ENCODE measurements at regions not wholly inside any gene's neighbourhood (a gene's known extent, or its start where the extent isn't known, plus 50 kb on each side); places are given as distances from the start of the nearest gene placed in this dataset.
A peak's percentile ranks its signal among the peaks of the same experiment; 100 is the strongest.

DNA sequence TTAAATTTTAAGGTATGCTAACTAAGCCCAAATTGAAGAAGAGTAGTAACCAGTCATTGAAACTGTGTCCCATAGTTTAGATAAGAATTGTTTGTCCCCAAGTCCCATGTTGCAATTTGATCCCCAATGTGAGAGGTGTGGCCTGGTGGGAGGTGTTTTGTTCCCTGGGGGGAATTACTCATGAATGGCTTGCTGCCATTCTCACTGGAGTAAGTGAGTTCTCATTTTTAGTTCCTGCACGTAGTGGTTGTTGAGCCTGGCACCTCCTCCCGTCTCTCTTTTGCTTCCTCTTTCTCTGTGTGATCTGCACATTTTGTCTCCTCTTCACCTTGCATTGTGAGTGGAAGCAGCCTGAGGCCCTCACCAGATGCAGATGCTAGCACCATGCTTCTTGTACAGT, 1271.0 kb downstream of the NSUN3 start:
- H3K27me3 Mint-ChIP-seq (ENCODE audit: low read depth): no peaks in the 10 kb centered on the region
- H3K4me1 Mint-ChIP-seq (ENCODE audit: low read depth): peaks cover 10% of the 10 kb centered on the region
- peaks cover 3% of the 10 kb centered on the region for H3K9me3 Mint-ChIP-seq (ENCODE audit: low read depth)
- no peak overlapping the region for H3K27ac Mint-ChIP-seq (ENCODE audit: unreplicated experiment)
- TF ChIP-seq, protein P1, sequence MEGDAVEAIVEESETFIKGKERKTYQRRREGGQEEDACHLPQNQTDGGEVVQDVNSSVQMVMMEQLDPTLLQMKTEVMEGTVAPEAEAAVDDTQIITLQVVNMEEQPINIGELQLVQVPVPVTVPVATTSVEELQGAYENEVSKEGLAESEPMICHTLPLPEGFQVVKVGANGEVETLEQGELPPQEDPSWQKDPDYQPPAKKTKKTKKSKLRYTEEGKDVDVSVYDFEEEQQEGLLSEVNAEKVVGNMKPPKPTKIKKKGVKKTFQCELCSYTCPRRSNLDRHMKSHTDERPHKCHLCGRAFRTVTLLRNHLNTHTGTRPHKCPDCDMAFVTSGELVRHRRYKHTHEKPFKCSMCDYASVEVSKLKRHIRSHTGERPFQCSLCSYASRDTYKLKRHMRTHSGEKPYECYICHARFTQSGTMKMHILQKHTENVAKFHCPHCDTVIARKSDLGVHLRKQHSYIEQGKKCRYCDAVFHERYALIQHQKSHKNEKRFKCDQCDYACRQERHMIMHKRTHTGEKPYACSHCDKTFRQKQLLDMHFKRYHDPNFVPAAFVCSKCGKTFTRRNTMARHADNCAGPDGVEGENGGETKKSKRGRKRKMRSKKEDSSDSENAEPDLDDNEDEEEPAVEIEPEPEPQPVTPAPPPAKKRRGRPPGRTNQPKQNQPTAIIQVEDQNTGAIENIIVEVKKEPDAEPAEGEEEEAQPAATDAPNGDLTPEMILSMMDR (IDR thresholded peaks at IDR 0.05): no peak
- no peak overlapping the region for H3K4me3 Mint-ChIP-seq (ENCODE audit: unreplicated experiment)
- no peaks in the 10 kb centered on the region for H3K36me3 Mint-ChIP-seq (ENCODE audit: low read depth)
- no peak for DNase-seq (ENCODE audit: low spot score)

DNA sequence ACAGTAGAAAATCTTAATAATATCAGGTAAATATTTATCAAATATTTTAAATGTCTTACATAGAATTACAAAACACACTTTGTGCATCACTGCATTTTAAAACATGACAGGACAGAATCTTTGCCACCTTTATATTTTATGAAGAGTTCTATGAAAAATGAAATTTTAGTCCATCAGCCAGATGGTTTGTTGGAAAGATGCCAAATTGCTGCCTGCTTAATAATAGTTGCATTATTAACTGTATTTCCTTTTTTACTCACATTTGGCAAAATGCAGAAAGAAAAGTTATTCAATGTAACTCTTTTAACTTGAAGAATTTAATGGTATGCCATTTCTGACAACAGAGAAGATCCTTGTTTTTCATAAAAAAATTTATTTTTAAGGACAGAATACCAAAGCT, 1271.6 kb downstream of the NSUN3 start:
- no peak for DNase-seq (ENCODE audit: low spot score)
- H3K4me1 Mint-ChIP-seq (ENCODE audit: low read depth): peaks cover 10% of the 10 kb centered on the region
- TF ChIP-seq, protein P1 (IDR thresholded peaks at IDR 0.05): no peak
- no peak overlapping the region for H3K4me3 Mint-ChIP-seq (ENCODE audit: unreplicated experiment)
- H3K27me3 Mint-ChIP-seq (ENCODE audit: low read depth): no peaks in the 10 kb centered on the region
- no peaks in the 10 kb centered on the region for H3K36me3 Mint-ChIP-seq (ENCODE audit: low read depth)
- H3K9me3 Mint-ChIP-seq (ENCODE audit: low read depth): peaks cover 3% of the 10 kb centered on the region
- H3K27ac Mint-ChIP-seq (ENCODE audit: unreplicated experiment): no peak overlapping the region

DNA sequence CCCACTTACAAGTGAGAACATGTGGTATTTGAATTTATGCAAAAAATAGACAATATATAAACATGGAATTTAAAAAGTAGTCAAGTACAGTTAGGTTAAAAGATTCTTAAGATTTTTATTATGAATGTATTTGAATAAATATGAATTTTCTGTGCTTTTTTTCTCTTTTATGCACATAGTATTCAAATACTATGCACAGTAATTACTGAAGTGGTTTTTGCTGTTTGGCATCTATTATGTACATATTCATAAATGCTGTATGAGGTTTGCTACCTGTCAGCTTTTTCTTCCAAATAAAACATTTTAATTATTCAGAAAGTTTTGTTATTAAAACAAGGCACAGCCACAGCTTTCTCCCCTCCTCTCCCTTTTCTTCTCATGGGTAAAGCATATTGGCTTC, 1272.7 kb downstream of the NSUN3 start:
- H3K9me3 Mint-ChIP-seq (ENCODE audit: low read depth): peaks cover 3% of the 10 kb centered on the region
- H3K36me3 Mint-ChIP-seq (ENCODE audit: low read depth): no peaks in the 10 kb centered on the region
- H3K27ac Mint-ChIP-seq (ENCODE audit: unreplicated experiment): no peak overlapping the region
- peaks cover 10% of the 10 kb centered on the region for H3K4me1 Mint-ChIP-seq (ENCODE audit: low read depth)
- no peaks in the 10 kb centered on the region for H3K27me3 Mint-ChIP-seq (ENCODE audit: low read depth)
- TF ChIP-seq, protein P1 (IDR thresholded peaks at IDR 0.05): no peak
- DNase-seq (ENCODE audit: low spot score): no peak
- H3K4me3 Mint-ChIP-seq (ENCODE audit: unreplicated experiment): no peak overlapping the region

DNA sequence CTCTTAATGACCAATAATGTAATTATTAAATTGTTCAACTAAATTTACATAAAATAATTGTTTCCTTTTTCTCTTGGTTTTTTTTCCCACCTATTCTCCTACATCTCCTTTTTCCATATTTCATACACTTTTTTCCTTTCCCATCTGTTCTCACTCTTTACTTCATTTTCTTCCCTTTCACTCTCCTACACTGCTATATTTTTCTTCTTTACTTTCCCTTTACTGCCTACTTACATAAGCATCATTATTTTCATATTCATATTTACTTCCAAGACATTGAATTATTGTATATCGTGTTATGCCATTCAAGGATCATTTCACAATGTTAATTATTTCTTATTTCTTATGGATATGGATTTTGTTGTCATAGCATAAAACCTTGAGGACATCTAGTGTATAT, 1275.6 kb downstream of the NSUN3 start:
- no peaks in the 10 kb centered on the region for H3K27me3 Mint-ChIP-seq (ENCODE audit: low read depth)
- H3K36me3 Mint-ChIP-seq (ENCODE audit: low read depth): no peaks in the 10 kb centered on the region
- TF ChIP-seq, protein P1 (IDR thresholded peaks at IDR 0.05): peak; percentile 23
- peaks cover 4% of the 10 kb centered on the region for H3K4me1 Mint-ChIP-seq (ENCODE audit: low read depth)
- no peak for DNase-seq (ENCODE audit: low spot score)
- H3K4me3 Mint-ChIP-seq (ENCODE audit: unreplicated experiment): no peak overlapping the region
- H3K27ac Mint-ChIP-seq (ENCODE audit: unreplicated experiment): no peak overlapping the region
- H3K9me3 Mint-ChIP-seq (ENCODE audit: low read depth): peaks cover 3% of the 10 kb centered on the region

DNA sequence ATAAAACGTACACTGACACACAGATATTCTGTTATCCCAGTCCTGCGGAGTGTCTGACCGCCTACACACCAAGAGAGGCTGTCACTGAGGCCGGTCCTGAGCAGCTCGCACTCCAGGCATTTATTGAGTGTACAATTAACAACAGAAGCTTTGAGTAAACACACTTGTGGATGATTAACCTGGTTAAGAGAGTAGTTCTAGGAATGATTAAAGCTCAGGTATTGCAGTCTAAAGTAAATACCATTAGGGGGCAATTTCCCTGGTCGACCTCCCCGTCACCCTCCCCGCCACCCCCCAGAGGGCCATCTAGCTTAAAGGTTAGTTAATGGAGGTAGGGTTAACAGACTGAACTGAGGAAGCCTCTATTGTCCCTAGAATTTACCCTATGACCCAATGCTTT, 1278.5 kb downstream of the NSUN3 start:
- no peaks in the 10 kb centered on the region for H3K27me3 Mint-ChIP-seq (ENCODE audit: low read depth)
- no peaks in the 10 kb centered on the region for H3K4me1 Mint-ChIP-seq (ENCODE audit: low read depth)
- H3K9me3 Mint-ChIP-seq (ENCODE audit: low read depth): no peaks in the 10 kb centered on the region
- H3K4me3 Mint-ChIP-seq (ENCODE audit: unreplicated experiment): no peak overlapping the region
- TF ChIP-seq, protein P1 (IDR thresholded peaks at IDR 0.05): no peak
- no peak for DNase-seq (ENCODE audit: low spot score)
- no peaks in the 10 kb centered on the region for H3K36me3 Mint-ChIP-seq (ENCODE audit: low read depth)
- H3K27ac Mint-ChIP-seq (ENCODE audit: unreplicated experiment): no peak overlapping the region

Data from chondrocyte (in vitro differentiated cells).